Lung (tissue), 11 donors: ENCODE measurements at regions not wholly inside any gene's neighbourhood (a gene's known extent, or its start where the extent isn't known, plus 50 kb on each side); places are given as distances from the start of the nearest gene placed in this dataset.
"Not testable (repeated sequence)": the region's sequence is repeated elsewhere in the genome, so short reads cannot be mapped to it uniquely, and the experiment has no call there.

Experiments
- ATAC-seq: fragments of 200-7000 bp; cut with Tn5 transposase; one replicate; pipeline ENCODE4 v1.9.1; 2020; ENCODE audit warnings: moderate number of reproducible peaks; ENCODE audit not compliant: insufficient read depth, low FRiP score
- DNase-seq, 3 donors: peaks; one replicate each; pipeline ENCODE4 v3.0.0-alpha.2; 2013 to 2017
- H3K27ac ChIP-seq, 2 donors: one replicate each; pipeline ENCODE4 v1.5.1; 2013; ENCODE audit warnings: mild to moderate bottlenecking in 2 of 2, moderate library complexity in 2 of 2, control low read depth in 1 of 2, inconsistent platforms in 1 of 2, low read depth in 1 of 2, low read length in 1 of 2
- H3K27me3 ChIP-seq, 3 donors: one replicate each; pipeline ENCODE4 v1.5.1; 2013; ENCODE audit warnings: low read length in 2 of 3; ENCODE audit not compliant: control insufficient read depth in 3 of 3, insufficient read depth in 3 of 3
- H3K36me3 ChIP-seq, 4 donors: one replicate each; pipeline ENCODE4 v1.5.1; 2013; ENCODE audit warnings: low read length in 4 of 4, mild to moderate bottlenecking in 1 of 4, moderate library complexity in 1 of 4; ENCODE audit not compliant: control insufficient read depth in 4 of 4, insufficient read depth in 4 of 4
- H3K4me1 ChIP-seq, 5 donors: one replicate each; pipeline ENCODE4 v1.5.1; 2013; ENCODE audit warnings: low read length in 5 of 5, mild to moderate bottlenecking in 2 of 5, moderate library complexity in 1 of 5; ENCODE audit not compliant: control insufficient read depth in 5 of 5, insufficient read depth in 5 of 5
- H3K4me3 ChIP-seq: one replicate; pipeline ENCODE4 v1.5.1; 2013; ENCODE audit warnings: mild to moderate bottlenecking, control low read depth, moderate library complexity
- H3K9ac ChIP-seq, 2 donors: one replicate each; pipeline ENCODE4 v1.5.1; 2013; ENCODE audit warnings: low read length in 2 of 2, control low read depth in 1 of 2; ENCODE audit not compliant: insufficient read depth in 1 of 2
- H3K9me3 ChIP-seq, 4 donors: one replicate each; pipeline ENCODE4 v1.5.1; 2013; ENCODE audit warnings: low read length in 3 of 4, mild to moderate bottlenecking in 1 of 4, moderate library complexity in 1 of 4; ENCODE audit not compliant: control insufficient read depth in 4 of 4, insufficient read depth in 3 of 4
- CTCF ChIP-seq: IDR thresholded peaks from 2 replicates; pipeline ENCODE4 v1.5.1; 2012; ENCODE audit warnings: mild to moderate bottlenecking; ENCODE audit errors: control extremely low read depth, extremely low read depth
- WGBS, 2 donors: extraction: QIAGEN DNeasy Blood & Tissue Kit; methylation state at CpG; one replicate each; pipeline ENCODE4 v1.1.7; 2013; 5-methylcytosine and 5-hydroxymethylcytosine counted together
- donor health status: control.
- donor health status: control.
- donor health status: Bipolar disorder and iron deficiency.
- donor health status: healthy.
- donor health status: DM: yes; HTN: yes; CAD: no.

GRCh38 chr7:65699715-65700356 is 173.0 kb upstream of the VKORC1L1 start:
- H3K36me3 ChIP-seq, H3K27ac ChIP-seq, H3K27me3 ChIP-seq, H3K4me3 ChIP-seq, H3K9me3 ChIP-seq, H3K4me1 ChIP-seq, DNase-seq, H3K9ac ChIP-seq: not testable (repeated sequence)
- ATAC-seq: peak; percentile 34
- 75 to 86% methylated on average over 4 of the region's 6 CpGs for WGBS, 2 donors

GRCh38 chr7:65719123-65719798 is 153.6 kb upstream of the VKORC1L1 start:
- H3K9ac ChIP-seq, H3K27me3 ChIP-seq, H3K4me3 ChIP-seq, H3K36me3 ChIP-seq, H3K4me1 ChIP-seq, ATAC-seq, DNase-seq, H3K9me3 ChIP-seq, H3K27ac ChIP-seq: not testable (repeated sequence)
- WGBS, 2 donors: 59 to 97% methylated on average over 4 of the region's 4 CpGs

- no peaks in the 10 kb centered on the region for H3K4me1 ChIP-seq
- no peak overlapping the region for H3K27ac ChIP-seq
- peak; percentile 19 to 57 (median 54) for DNase-seq
- H3K4me3 ChIP-seq: no peak overlapping the region
- ATAC-seq: peak; percentile 75
- no peaks in the 10 kb centered on the region for H3K9me3 ChIP-seq
- 24 to 28% methylated on average over 11 of the region's 11 CpGs for WGBS, 2 donors
- peak; percentile 75 for TF ChIP-seq CTCF
- H3K9ac ChIP-seq: no peak overlapping the region
- H3K27me3 ChIP-seq: no peaks in the 10 kb centered on the region
- H3K36me3 ChIP-seq: peaks cover 0 to 5% (median 0%) of the 10 kb centered on the region in 4 donors
These were observed 150.5 kb upstream of the VKORC1L1 start for GRCh38 chr7:65722361-65722792.

GRCh38 chr7:65727182-65727581 is 145.7 kb upstream of the VKORC1L1 start:
- DNase-seq, H3K27me3 ChIP-seq, H3K4me1 ChIP-seq, H3K36me3 ChIP-seq, H3K9ac ChIP-seq, ATAC-seq, H3K27ac ChIP-seq, H3K9me3 ChIP-seq, H3K4me3 ChIP-seq: not testable (repeated sequence)
- 78 to 86% methylated on average over 4 of the region's 4 CpGs for WGBS, 2 donors

- no peak for ATAC-seq
- TF ChIP-seq CTCF: no peak
- H3K9ac ChIP-seq: peak overlapping the region; percentile 41 to 67
- no peak overlapping the region for H3K4me3 ChIP-seq
- H3K27ac ChIP-seq: no peak overlapping the region
- H3K4me1 ChIP-seq: peaks cover 0 to 8% (median 0%) of the 10 kb centered on the region in 5 donors
- H3K9me3 ChIP-seq: no peaks in the 10 kb centered on the region
- whole genome bisulfite sequencing, 2 donors: 54 to 55% methylated on average over 7 of the region's 7 CpGs
- H3K36me3 ChIP-seq: peaks cover 0 to 4% (median 0%) of the 10 kb centered on the region in 4 donors
- H3K27me3 ChIP-seq: no peaks in the 10 kb centered on the region
- DNase-seq: no peak
These were observed 141.7 kb upstream of the VKORC1L1 start for GRCh38 chr7:65731129-65731528.
